HG03159 (cell line): ENCODE measurements at regions not wholly inside any gene's neighbourhood (a gene's known extent, or its start where the extent isn't known, plus 50 kb on each side); places are given as distances from the start of the nearest gene placed in this dataset.
"Not testable (repeated sequence)": the region's sequence is repeated elsewhere in the genome, so short reads cannot be mapped to it uniquely, and the experiment has no call there.

Source experiments
- ATAC-seq: cut with Tn5 transposase; IDR thresholded peaks from one replicate; pipeline ENCODE4 v1.9.1; 2021; ENCODE audit warnings: mild to moderate bottlenecking, moderate library complexity; ENCODE audit not compliant: unreplicated experiment

GRCh38 chr11:64428693-64429092, 69.7 kb downstream of the RPS6KA4 start:
- no peak for ATAC-seq

- no peak for ATAC-seq
Measured at GRCh38 chr11:64429970-64430369, 71.0 kb downstream of the RPS6KA4 start.

- no peak for ATAC-seq
Measured at GRCh38 chr11:64430645-64431044, 71.7 kb downstream of the RPS6KA4 start.

DNA sequence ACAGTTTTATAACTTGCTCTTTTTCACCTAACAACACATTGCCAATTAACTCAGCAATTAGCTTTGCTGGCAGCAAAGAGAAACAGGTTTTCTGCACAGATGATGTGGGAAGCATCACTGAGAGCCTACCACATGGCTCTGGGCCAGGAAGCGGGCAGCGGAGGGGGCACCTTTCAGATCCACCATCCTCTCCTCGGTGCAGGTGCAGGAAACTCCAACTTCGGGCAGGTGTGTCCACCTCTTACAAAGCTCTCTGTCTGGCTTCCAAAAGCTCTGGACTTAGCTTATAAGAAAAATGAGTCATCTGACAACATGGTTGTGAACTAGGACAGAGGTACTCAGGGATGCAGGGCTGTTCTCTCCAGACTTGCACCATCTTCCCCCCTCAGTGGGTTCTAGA, 77.0 kb downstream of the RPS6KA4 start:
- no peak for ATAC-seq

DNA sequence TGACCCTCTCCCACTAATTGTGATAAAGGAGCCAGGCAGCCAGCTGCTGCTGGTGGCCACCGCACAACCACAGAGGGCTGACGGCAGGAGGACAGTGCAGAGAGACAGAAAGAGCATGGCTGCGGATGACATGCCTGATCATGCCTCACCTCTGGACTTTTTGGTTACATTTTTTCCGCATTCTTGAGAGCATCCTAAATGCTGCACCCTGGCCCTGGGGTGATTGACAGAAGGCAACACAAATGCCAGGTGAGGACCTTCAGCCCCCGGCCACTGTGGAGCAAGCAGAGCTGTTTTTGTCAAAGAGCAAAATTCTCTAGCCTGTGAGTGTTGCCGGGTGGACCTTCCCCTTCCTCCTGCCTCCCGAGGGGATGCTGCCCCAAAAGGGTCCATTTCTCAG, 78.5 kb downstream of the RPS6KA4 start:
- no peak for ATAC-seq

DNA sequence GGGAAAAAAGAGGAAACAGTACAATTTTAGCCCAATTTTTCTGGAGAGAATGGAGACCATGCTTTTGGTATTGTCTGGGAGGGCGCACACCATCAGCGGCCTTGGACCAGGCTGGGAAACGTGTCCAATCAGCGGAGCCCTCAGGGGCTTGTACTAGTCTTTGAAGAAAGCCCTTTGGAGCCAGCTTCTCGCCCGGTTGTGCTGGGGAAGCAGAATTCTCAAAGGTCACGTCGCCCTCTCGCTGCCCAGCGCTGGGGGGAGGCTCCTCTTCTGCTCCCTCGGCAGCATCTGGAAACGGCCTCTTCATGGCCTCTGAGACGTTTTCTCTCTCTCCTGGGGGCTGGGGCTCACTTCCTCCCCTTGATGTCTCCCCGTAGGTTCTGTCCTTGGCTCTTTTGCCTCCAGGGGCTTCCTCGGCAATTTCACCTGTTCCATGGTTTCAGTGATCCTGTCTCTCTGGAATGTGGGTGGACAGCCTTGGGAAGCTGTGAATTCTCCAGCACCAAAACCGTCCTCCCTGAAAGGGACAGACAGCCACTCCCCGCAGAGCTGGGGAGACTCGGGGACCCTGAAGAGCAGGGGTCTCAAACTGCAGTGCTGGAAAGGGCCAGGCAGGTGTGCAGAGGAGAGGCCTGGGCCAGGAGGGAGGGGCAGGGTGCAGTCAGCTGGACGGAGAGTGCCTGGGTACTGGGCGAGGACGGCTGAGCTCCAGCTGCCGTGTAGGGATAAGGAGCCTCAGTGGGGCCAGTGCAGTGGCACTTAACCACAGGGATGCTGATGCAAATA, 80.2 kb downstream of the RPS6KA4 start:
- ATAC-seq: no peak

- not testable (repeated sequence) for ATAC-seq
Measured at GRCh38 chr11:64439772-64440491, 81.0 kb downstream of the RPS6KA4 start.

GRCh38 chr11:64441127-64441526, 82.2 kb downstream of the RPS6KA4 start:
- no peak for ATAC-seq

DNA sequence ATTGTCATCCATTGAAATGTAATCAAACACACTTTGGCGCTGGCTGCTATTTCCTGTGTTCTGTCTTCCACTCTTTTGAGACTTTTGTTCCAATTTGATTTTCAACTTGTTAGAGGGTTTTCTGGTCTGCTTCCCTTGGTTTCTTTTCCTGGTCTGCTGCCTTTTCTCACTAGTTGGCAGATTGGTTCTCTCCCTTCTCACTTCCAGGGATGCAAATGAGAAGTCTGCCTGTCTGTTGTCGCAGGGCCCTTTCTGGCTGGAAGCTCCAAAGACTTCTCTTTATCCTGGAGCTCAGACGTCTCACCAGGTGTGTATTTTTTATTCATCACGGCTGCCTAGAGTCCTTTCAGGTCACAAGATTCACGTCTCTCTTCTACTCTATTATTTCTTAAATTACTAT, 84.0 kb downstream of the RPS6KA4 start:
- ATAC-seq: no peak

DNA sequence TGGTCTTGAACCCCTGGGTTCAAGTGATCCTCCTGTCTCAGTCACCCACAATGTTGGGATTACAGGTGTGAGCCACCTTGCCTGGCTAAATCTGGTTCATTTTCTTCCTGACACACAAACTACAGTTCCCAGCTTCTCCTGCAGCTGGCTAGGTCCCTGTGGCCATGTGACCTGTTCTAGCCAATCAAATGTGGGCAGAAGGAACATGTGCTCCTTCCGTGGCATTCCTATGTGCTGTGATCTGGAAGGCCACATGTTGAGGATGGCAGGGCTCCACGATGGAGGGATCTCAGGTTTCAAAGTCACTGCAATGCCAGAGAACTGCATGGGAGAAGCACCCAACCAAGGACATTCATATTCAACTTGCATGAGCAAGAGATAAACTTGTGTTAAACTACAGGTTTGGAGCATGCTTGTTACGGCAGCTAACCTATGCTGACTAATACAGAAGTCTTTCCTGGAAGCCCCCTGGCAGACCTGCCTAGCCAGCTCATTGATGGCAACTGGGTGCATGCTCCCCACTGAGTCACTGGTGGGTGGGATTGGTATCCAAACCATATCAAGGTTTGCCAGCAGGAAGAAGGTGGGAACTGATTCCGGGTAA, 86.0 kb downstream of the RPS6KA4 start:
- ATAC-seq: no peak

DNA sequence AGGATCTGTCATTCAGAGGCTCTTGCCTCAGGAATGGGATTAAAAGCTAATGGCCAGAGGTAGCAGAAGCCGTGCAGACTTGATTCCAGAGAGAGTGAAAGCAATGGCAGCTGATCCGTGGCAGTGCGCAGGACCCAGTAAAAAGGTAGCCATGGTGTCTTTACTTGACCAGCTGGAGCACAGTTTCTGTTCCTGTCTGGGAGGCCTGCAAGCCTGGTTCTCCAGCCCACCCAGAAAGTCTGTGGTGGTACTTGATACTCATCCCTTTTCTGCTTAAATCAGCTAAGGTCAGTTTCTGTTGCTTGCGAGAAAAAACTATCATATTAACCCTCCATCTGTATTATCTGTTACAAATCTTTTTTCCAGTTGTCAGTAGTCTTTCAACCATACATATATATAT, 86.7 kb downstream of the RPS6KA4 start:
- no peak for ATAC-seq

- no peak for ATAC-seq
Measured at GRCh38 chr11:64447831-64448598, 89.1 kb downstream of the RPS6KA4 start.

DNA sequence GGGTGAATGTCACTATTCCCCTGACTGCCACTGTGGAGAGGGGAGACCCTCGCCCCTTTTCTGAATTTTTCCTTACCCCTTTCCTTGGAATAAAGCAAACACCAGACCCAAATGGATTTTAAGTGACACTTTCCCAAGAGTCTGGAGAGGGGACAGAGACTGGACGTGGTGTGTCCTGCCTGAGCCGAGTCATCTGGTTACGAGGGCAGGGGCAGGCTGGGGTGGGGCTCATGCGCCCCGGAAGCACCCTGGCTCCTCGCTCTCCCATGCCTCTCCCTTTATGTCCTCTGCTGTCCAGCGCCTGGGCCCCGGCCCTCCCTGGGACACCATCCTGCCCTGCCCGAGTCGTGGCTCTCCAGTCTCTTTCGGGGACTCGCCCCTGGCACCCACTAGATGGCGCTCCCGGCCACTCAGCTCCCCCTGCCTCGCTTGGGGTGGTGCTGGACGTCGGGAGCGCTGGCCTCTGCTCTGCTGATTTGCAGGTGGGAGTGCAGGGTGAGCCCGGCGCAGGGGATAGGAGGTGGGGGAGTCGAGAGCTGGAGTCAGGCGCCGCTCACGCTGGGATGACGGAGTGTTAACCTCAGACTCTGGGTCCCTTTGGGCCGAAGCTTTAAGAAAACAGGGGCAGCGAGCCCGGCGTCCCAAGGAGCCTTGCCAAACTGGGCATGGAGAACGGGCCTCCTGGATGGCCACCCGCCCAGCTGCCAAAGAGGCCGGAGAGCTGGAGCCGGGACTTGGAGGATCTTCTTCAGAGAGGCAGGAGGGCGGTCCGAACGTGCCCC, 89.8 kb downstream of the RPS6KA4 start:
- ATAC-seq: no peak

DNA sequence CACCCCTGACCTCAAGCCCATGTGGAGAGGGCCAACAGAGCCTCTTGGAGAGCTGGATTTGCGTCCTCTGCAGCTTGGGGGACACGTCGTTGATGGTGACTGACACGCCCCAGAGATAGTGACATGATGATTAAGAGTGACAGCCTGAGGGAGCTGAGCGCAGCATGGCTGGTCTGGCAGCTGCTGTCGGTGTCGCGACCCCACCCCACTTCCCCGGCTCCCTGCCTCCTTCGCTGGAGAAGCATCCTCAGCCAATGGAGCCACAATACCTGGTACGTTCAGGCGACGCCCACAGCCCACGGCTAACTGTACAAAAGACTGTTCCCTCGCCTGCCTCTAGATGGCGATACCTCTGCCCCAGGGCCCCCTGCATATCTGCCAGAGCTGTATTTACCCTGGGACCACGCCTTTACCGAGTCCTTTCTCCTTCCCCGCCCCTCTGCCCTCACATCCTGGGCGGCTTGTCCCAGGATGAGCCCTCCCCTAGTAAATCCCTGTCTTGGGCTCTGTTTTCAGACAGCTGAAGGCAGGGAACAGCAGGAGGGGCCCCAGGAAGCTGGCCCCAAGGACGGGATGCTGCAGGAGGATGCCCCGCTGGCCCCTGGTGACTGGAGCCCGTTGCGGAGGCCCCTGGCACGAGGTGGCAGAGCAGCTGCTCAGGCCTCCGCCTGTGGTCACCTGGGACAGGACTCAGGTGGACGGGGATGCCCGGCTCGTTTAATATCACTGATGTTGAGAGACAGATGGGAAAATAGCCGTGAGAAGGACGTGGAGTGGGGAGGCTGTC, 90.6 kb downstream of the RPS6KA4 start:
- peak; percentile 67 for ATAC-seq

- no peak for ATAC-seq
Measured at GRCh38 chr11:64450168-64450560, 91.2 kb downstream of the RPS6KA4 start.

- no peak for ATAC-seq
Measured at GRCh38 chr11:64451856-64452255, 92.9 kb downstream of the RPS6KA4 start.

- no peak for ATAC-seq
Measured at GRCh38 chr11:64453466-64453865, 94.5 kb downstream of the RPS6KA4 start.

DNA sequence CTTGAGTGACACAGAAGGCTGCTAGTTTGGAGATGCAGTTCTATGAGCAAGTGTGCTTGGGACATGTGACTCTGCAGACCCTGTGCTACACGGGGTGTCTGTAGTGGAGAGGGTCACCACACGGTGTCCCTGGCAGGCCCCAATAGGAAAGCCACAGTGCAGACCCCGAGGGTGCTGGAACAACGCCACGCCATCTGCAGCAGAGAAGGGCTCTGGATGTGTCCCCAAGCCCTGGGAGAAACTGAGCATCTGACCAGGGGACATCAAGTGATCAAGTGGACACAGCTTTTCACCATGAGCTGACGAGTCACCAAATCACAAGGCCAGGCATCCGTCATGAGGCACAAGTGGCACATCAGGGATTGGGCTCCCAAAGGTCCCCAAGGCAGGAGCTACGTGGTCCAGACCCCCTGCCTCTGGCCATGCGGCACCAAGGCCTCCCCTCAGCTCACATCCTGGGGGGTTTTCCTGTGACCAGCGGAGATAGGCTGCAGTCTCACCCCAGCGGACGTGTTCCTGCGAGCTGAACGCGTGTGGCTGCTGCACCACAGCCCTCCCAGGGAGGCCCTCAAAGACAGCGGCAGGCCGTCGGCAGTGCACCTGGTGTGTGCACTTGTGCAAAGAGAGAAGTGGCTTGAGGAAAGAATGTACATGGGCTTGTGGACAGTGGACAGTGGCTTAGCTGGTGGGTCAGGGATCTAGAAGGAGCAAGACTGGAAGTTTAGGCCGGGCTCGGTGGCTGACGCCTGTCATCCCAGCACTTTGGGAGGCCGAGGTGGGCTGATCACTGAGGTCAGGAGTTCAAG, 96.7 kb downstream of the RPS6KA4 start:
- no peak for ATAC-seq
